ENCODE measurements at regions not wholly inside any gene's neighbourhood (a gene's known extent, or its start where the extent isn't known, plus 50 kb on each side); places are given as distances from the start of the nearest gene placed in this dataset.

DNA sequence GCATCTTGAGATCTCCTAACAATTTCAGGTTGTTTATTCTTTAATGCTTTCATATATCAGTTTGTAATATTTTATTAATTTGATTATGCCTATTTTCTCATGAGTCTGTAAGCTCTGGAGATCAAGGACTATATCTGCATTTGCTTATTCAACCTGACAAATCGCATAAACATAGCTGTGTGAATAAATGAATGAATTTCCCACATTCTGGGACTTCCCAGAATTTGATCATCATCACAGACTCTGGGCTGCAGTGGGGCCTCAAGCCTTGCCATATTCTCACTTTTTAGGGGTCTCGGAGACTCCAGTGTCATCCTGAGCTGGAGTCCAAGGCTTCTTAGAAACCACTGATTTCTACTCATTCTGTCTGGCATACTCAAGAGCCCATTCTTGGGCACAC lies 180.5 kb downstream of the DAD1 start:
- TF ChIP-seq TCF12 (IDR thresholded peaks at IDR 0.05; ENCODE audit: low read depth): no peak
- TF ChIP-seq, protein P1, sequence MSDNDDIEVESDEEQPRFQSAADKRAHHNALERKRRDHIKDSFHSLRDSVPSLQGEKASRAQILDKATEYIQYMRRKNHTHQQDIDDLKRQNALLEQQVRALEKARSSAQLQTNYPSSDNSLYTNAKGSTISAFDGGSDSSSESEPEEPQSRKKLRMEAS (IDR thresholded peaks at IDR 0.05): no peak
- no peak for TF ChIP-seq YY1 (IDR thresholded peaks at IDR 0.05; ENCODE audit: low read depth)
- TF ChIP-seq EP300 (IDR thresholded peaks at IDR 0.05; ENCODE audit: borderline replicate concordance): no peak
- no peak for TF ChIP-seq TAF1 (IDR thresholded peaks at IDR 0.05; ENCODE audit: low read depth)
- TF ChIP-seq CEBPB (IDR thresholded peaks at IDR 0.05): no peak
- no peak for TF ChIP-seq RAD21 (IDR thresholded peaks at IDR 0.05; ENCODE audit: low read depth)
- TF ChIP-seq TEAD4 (IDR thresholded peaks at IDR 0.05): no peak
- TF ChIP-seq EGR1 (IDR thresholded peaks at IDR 0.05): no peak
- TF ChIP-seq, protein P2, sequence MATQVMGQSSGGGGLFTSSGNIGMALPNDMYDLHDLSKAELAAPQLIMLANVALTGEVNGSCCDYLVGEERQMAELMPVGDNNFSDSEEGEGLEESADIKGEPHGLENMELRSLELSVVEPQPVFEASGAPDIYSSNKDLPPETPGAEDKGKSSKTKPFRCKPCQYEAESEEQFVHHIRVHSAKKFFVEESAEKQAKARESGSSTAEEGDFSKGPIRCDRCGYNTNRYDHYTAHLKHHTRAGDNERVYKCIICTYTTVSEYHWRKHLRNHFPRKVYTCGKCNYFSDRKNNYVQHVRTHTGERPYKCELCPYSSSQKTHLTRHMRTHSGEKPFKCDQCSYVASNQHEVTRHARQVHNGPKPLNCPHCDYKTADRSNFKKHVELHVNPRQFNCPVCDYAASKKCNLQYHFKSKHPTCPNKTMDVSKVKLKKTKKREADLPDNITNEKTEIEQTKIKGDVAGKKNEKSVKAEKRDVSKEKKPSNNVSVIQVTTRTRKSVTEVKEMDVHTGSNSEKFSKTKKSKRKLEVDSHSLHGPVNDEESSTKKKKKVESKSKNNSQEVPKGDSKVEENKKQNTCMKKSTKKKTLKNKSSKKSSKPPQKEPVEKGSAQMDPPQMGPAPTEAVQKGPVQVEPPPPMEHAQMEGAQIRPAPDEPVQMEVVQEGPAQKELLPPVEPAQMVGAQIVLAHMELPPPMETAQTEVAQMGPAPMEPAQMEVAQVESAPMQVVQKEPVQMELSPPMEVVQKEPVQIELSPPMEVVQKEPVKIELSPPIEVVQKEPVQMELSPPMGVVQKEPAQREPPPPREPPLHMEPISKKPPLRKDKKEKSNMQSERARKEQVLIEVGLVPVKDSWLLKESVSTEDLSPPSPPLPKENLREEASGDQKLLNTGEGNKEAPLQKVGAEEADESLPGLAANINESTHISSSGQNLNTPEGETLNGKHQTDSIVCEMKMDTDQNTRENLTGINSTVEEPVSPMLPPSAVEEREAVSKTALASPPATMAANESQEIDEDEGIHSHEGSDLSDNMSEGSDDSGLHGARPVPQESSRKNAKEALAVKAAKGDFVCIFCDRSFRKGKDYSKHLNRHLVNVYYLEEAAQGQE (IDR thresholded peaks at IDR 0.05; ENCODE audit: low read depth): no peak
